NK-92 treated with Interleukin-12 subunit alpha and Interleukin-12 subunit beta, amount 100 ng/mL, for 24 hours (cell line): ENCODE measurements at regions not wholly inside any gene's neighbourhood (a gene's known extent, or its start where the extent isn't known, plus 50 kb on each side); places are given as distances from the start of the nearest gene placed in this dataset.
"Not testable (repeated sequence)": the region's sequence is repeated elsewhere in the genome, so short reads cannot be mapped to it uniquely, and the experiment has no call there.

Experiments
- DNase-seq: peaks from one replicate; lab custom pipeline; 2025; lab: John Stamatoyannopoulos, UW

- DNase-seq, result no peak
These were observed 352.1 kb downstream of the RND3 start for GRCh38 chr2:150135223-150135883.

GRCh38 chr2:150134223-150134857 lies 353.1 kb downstream of the RND3 start:
- no peak for DNase-seq

GRCh38 chr2:150133623-150134022 lies 353.8 kb downstream of the RND3 start:
- DNase-seq, result peak; percentile 8

GRCh38 chr2:150129921-150130575 lies 357.4 kb downstream of the RND3 start:
- no peak for DNase-seq

- DNase-seq, result no peak
These were observed 359.5 kb downstream of the RND3 start for GRCh38 chr2:150127995-150128394.

GRCh38 chr2:150127346-150127990 lies 360.0 kb downstream of the RND3 start:
- peak; percentile 34 for DNase-seq

- DNase-seq, result no peak
These were observed 360.6 kb downstream of the RND3 start for GRCh38 chr2:150126839-150127238.

GRCh38 chr2:150126143-150126740 lies 361.2 kb downstream of the RND3 start:
- DNase-seq, result no peak

- DNase-seq, result no peak
These were observed 361.8 kb downstream of the RND3 start for GRCh38 chr2:150125708-150126107.

GRCh38 chr2:150125188-150125587 lies 362.3 kb downstream of the RND3 start:
- DNase-seq, result no peak

GRCh38 chr2:150124739-150125138 lies 362.7 kb downstream of the RND3 start:
- DNase-seq, result no peak

- DNase-seq, result no peak
These were observed 364.4 kb downstream of the RND3 start for GRCh38 chr2:150122871-150123613.

GRCh38 chr2:150122156-150122555 lies 365.3 kb downstream of the RND3 start:
- no peak for DNase-seq

- DNase-seq, result no peak
These were observed 367.0 kb downstream of the RND3 start for GRCh38 chr2:150120326-150120955.

GRCh38 chr2:150119819-150120218 lies 367.6 kb downstream of the RND3 start:
- no peak for DNase-seq

GRCh38 chr2:150114089-150114488 lies 373.4 kb downstream of the RND3 start:
- not testable (repeated sequence) for DNase-seq

GRCh38 chr2:150110548-150110947 lies 376.9 kb downstream of the RND3 start:
- no peak for DNase-seq

GRCh38 chr2:150109912-150110311 lies 377.6 kb downstream of the RND3 start:
- no peak for DNase-seq

GRCh38 chr2:150109028-150109427 lies 378.4 kb downstream of the RND3 start:
- DNase-seq, result no peak

GRCh38 chr2:150107816-150108215 lies 379.7 kb downstream of the RND3 start:
- DNase-seq, result no peak

- DNase-seq, result no peak
These were observed 380.3 kb downstream of the RND3 start for GRCh38 chr2:150107170-150107569.
